H1 (cell line): ENCODE measurements at regions not wholly inside any gene's neighbourhood (a gene's known extent, or its start where the extent isn't known, plus 50 kb on each side); places are given as distances from the start of the nearest gene placed in this dataset.

Experiments
- CTCF ChIA-PET: fragments of 300-600 bp; sonication (Branson Sonifier 250); formaldehyde crosslinking; loops from one replicate; lab custom pipeline; 2021; ENCODE audit not compliant: partially characterized antibody; lab: Charles Lee
- POLR2A ChIA-PET: fragments of 300-600 bp; sonication (Branson Sonifier 250); formaldehyde crosslinking; loops from one replicate; lab custom pipeline; 2021; ENCODE audit warnings: inconsistent platforms; ENCODE audit not compliant: partially characterized antibody; lab: Charles Lee
- DNase-seq, 2 experiments: peaks; one replicate each; pipeline versions ENCODE4 v3.0.0 to v3.0.0-alpha.2; 2010 to 2022; ENCODE audit warnings: low spot score in 2 of 2, low read depth in 1 of 2, mixed read lengths in 1 of 2
- FAIRE-seq: peaks from 2 replicates; lab custom pipeline; 2011; peaks lifted over from hg19 to GRCh38; lab: Jason Lieb, UNC
- H2AFZ ChIP-seq: 2 replicates; pipeline ENCODE4 v1.8.1; 2012; ENCODE audit warnings: low read length, inconsistent platforms
- H2AK5ac ChIP-seq: 2 replicates; pipeline ENCODE4 v1.6.1; 2013; ENCODE audit warnings: low read depth, low read length
- H2BK120ac ChIP-seq: replicated peaks from 2 replicates; pipeline ENCODE3; 2013; ENCODE audit warnings: low read depth, low read length, inconsistent platforms
- H2BK12ac ChIP-seq: 2 replicates; pipeline ENCODE4 v1.6.1; 2013; ENCODE audit warnings: low read depth, low read length
- H2BK15ac ChIP-seq: 2 replicates; pipeline ENCODE4 v1.6.1; 2013; ENCODE audit warnings: low read length
- H2BK20ac ChIP-seq: 2 replicates; pipeline ENCODE4 v1.6.1; 2013; ENCODE audit warnings: low read length
- H2BK5ac ChIP-seq: 2 replicates; pipeline ENCODE4 v1.6.1; 2013; ENCODE audit warnings: low read depth, low read length
- H3K14ac ChIP-seq: 2 replicates; pipeline ENCODE4 v1.6.1; 2013; ENCODE audit warnings: inconsistent platforms; ENCODE audit not compliant: insufficient read length
- H3K18ac ChIP-seq: 2 replicates; pipeline ENCODE4 v1.6.1; 2013; ENCODE audit warnings: low read length; ENCODE audit errors: extremely low read depth
- H3K23ac ChIP-seq: 2 replicates; pipeline ENCODE4 v1.6.1; 2013; ENCODE audit warnings: inconsistent platforms; ENCODE audit not compliant: insufficient read length
- H3K23me2 ChIP-seq: 2 replicates; pipeline ENCODE4 v1.6.1; 2013; ENCODE audit warnings: low read depth, low read length
- H3K27ac ChIP-seq: 2 replicates; pipeline ENCODE4 v1.6.1; 2011; ENCODE audit warnings: low read depth, low read length, inconsistent platforms
- H3K27me3 ChIP-seq, 4 experiments: replicated peaks in 1 of 4; 1 replicate in 1 of 4; 2 replicates in 3 of 4; pipeline versions ENCODE4 v1.6.1 to v1.8.1; 2011 to 2013; ENCODE audit warnings: low read length in 3 of 4, mild to moderate bottlenecking in 3 of 4, inconsistent platforms in 2 of 4, mixed read lengths in 2 of 4, moderate library complexity in 1 of 4; ENCODE audit not compliant: control insufficient read depth in 3 of 4, insufficient read depth in 3 of 4; ENCODE audit errors: extremely low read depth in 1 of 4
- H3K36me3 ChIP-seq, 4 experiments: 2 replicates each; pipeline versions ENCODE4 v1.6.1 to v1.8.1; 2011 to 2013; ENCODE audit warnings: mild to moderate bottlenecking in 4 of 4, low read length in 3 of 4, moderate library complexity in 2 of 4, control low read depth in 1 of 4, inconsistent platforms in 1 of 4; ENCODE audit not compliant: insufficient read depth in 4 of 4, control insufficient read depth in 2 of 4
- H3K4ac ChIP-seq: replicated peaks from 2 replicates; pipeline ENCODE3; 2013; ENCODE audit warnings: low read length, low read depth, mixed read lengths, inconsistent platforms; ENCODE audit not compliant: insufficient read length
- H3K4me1 ChIP-seq, 4 experiments: replicated peaks in 1 of 4; 1 replicate in 1 of 4; 2 replicates in 3 of 4; pipeline versions ENCODE4 v1.6.1 to v1.8.1; 2011 to 2013; ENCODE audit warnings: low read length in 3 of 4, inconsistent platforms in 2 of 4, mixed read lengths in 1 of 4; ENCODE audit not compliant: insufficient read depth in 4 of 4, control insufficient read depth in 3 of 4
- H3K4me2 ChIP-seq, 2 experiments: 2 replicates each; pipeline versions ENCODE4 v1.6.1 to v1.8.1; 2011 to 2013; ENCODE audit warnings: low read depth in 2 of 2, low read length in 2 of 2, control low read depth in 1 of 2, inconsistent platforms in 1 of 2, mild to moderate bottlenecking in 1 of 2; ENCODE audit not compliant: insufficient read depth in 1 of 2
- H3K4me3 ChIP-seq, 4 experiments: fragments of 200-600, 300-600 bp in 1 of 4; sonication (generic), shearing (Covaris generic), sonication (Bioruptor Twin) in 1 of 4; 2 replicates each; pipeline versions ENCODE4 v1.5.1 to v1.8.1; 2011 to 2016; ENCODE audit warnings: low read length in 4 of 4, low read depth in 3 of 4, control low read depth in 2 of 4, inconsistent platforms in 2 of 4, mild to moderate bottlenecking in 2 of 4, mixed read lengths in 1 of 4, moderate library complexity in 1 of 4; ENCODE audit not compliant: insufficient read depth in 2 of 4; ENCODE audit errors: extremely low read depth in 1 of 4
- H3K56ac ChIP-seq: replicated peaks from 2 replicates; pipeline ENCODE3; 2013; ENCODE audit warnings: low read depth, mild to moderate bottlenecking, mixed read lengths, low read length, inconsistent platforms; ENCODE audit not compliant: insufficient read length
- H3K79me1 ChIP-seq: 2 replicates; pipeline ENCODE4 v1.6.1; 2013; ENCODE audit warnings: low read depth, low read length, control low read depth
- H3K79me2 ChIP-seq, 2 experiments: 2 replicates each; pipeline versions ENCODE4 v1.6.1 to v1.8.1; 2012 to 2013; ENCODE audit warnings: low read length in 2 of 2, mild to moderate bottlenecking in 2 of 2, inconsistent platforms in 1 of 2; ENCODE audit not compliant: insufficient read depth in 2 of 2, control insufficient read depth in 1 of 2
- H3K9ac ChIP-seq, 4 experiments: replicated peaks in 1 of 4; 1 replicate in 1 of 4; 2 replicates in 3 of 4; pipeline versions ENCODE4 v1.6.1 to v1.8.1; 2011 to 2013; ENCODE audit warnings: low read depth in 3 of 4, low read length in 3 of 4, control low read depth in 2 of 4, mild to moderate bottlenecking in 2 of 4, moderate library complexity in 2 of 4, inconsistent platforms in 1 of 4; ENCODE audit errors: extremely low read depth in 1 of 4
- H3K9me3 ChIP-seq, 2 experiments: 2 replicates each; pipeline versions ENCODE4 v1.6.1 to v1.8.1; 2012 to 2013; ENCODE audit warnings: mild to moderate bottlenecking in 2 of 2, moderate library complexity in 2 of 2, control low read depth in 1 of 2, inconsistent platforms in 1 of 2, low read depth in 1 of 2, low read length in 1 of 2, mixed read lengths in 1 of 2; ENCODE audit not compliant: insufficient read depth in 2 of 2
- H4K20me1 ChIP-seq, 2 experiments: replicated peaks in 1 of 2; 2 replicates each; pipeline versions ENCODE3 to v1.8.1; 2011 to 2013; ENCODE audit warnings: inconsistent platforms in 2 of 2, low read length in 2 of 2, mild to moderate bottlenecking in 1 of 2; ENCODE audit not compliant: insufficient read depth in 2 of 2, control insufficient read depth in 1 of 2
- H4K5ac ChIP-seq: 2 replicates; pipeline ENCODE4 v1.6.1; 2013; ENCODE audit warnings: low read length, low read depth, mixed read lengths, inconsistent platforms; ENCODE audit not compliant: insufficient read length
- H4K8ac ChIP-seq: 2 replicates; pipeline ENCODE4 v1.8.0; 2013; ENCODE audit warnings: mild to moderate bottlenecking, moderate library complexity, low read length, inconsistent platforms; ENCODE audit not compliant: insufficient read depth; ENCODE audit errors: extremely low read depth
- H4K91ac ChIP-seq: replicated peaks from 2 replicates; pipeline ENCODE3; 2013; ENCODE audit warnings: low read length, mixed read lengths, inconsistent platforms; ENCODE audit not compliant: insufficient read length
- GTF2F1 ChIP-seq: IDR thresholded peaks from 2 replicates; pipeline ENCODE4 v1.6.1; 2012; ENCODE audit warnings: low read depth, low read length, improper control_type of control experiment, borderline replicate concordance
- RBBP5 ChIP-seq: IDR thresholded peaks from 2 replicates; pipeline ENCODE4 v1.7.1; 2012; ENCODE audit warnings: low read depth, mild to moderate bottlenecking, inconsistent platforms, low read length, moderate library complexity, borderline replicate concordance
- RXRA ChIP-seq: IDR thresholded peaks from 2 replicates; pipeline ENCODE4 v1.6.1; 2011; ENCODE audit warnings: low read depth, mild to moderate bottlenecking, low read length, moderate library complexity; ENCODE audit not compliant: insufficient read depth
- SIX5 ChIP-seq: IDR thresholded peaks from 2 replicates; pipeline ENCODE4 v1.6.1; 2011; ENCODE audit warnings: mild to moderate bottlenecking, low read depth, low read length
- TBP ChIP-seq: IDR thresholded peaks from 2 replicates; pipeline ENCODE4 v1.6.1; 2011; ENCODE audit warnings: low read depth, low read length, improper control_type of control experiment
- USF2 ChIP-seq: IDR thresholded peaks from 2 replicates; pipeline ENCODE4 v1.6.1; 2011; ENCODE audit warnings: low read length, improper control_type of control experiment
- WGBS, 2 experiments: shearing (Covaris generic) in 1 of 2; methylation state at CpG; one replicate each; pipeline versions ENCODE4 v1.1.6 to v1.1.7; 2013 to 2015; ENCODE audit warnings: low lambda C conversion rate in 2 of 2, mixed read lengths in 2 of 2, inconsistent platforms in 1 of 2, low coverage in 1 of 2, missing lambda C conversion rate in 1 of 2; ENCODE audit not compliant: insufficient replicate concordance in 2 of 2, insufficient coverage in 1 of 2, insufficient read length in 1 of 2; ENCODE audit errors: extremely low coverage in 1 of 2, missing lambda C conversion rate in 1 of 2; 5-methylcytosine and 5-hydroxymethylcytosine counted together

- TF ChIP-seq SIX5 = no peak
- TF ChIP-seq RBBP5 = no peak
- TF ChIP-seq USF2 = no peak
- no peak for TF ChIP-seq GTF2F1
- no peak for TF ChIP-seq TBP
- no peak for TF ChIP-seq RXRA
- no peak for FAIRE-seq
- H2BK12ac ChIP-seq = no peak overlapping the region
- no peaks in the 10 kb centered on the region for H3K79me1 ChIP-seq
- H3K4me2 ChIP-seq = no peak overlapping the region
- POLR2A ChIA-PET = interaction anchor here (0.6 kb wide), 1 partner anchor 24 kb away, joined by 3 read pairs; no protein-coding TSS in a partner anchor
- no peaks in the 10 kb centered on the region for H3K27me3 ChIP-seq
- whole genome bisulfite sequencing, 2 experiments = 96% methylated on average over 8 of the region's 8 CpGs; no CpG with 5 or more reads in 1 of the 2 experiments
- H3K18ac ChIP-seq = no peak overlapping the region
- H3K14ac ChIP-seq = no peak overlapping the region
- no peaks in the 10 kb centered on the region for H4K20me1 ChIP-seq
- no peak overlapping the region for H2BK20ac ChIP-seq
- no peak overlapping the region for H2BK5ac ChIP-seq
- no peak overlapping the region for H3K27ac ChIP-seq
- CTCF ChIA-PET = interaction anchor here (0.7 to 1.0 kb wide), 2 partner anchors 12 to 47 kb away, joined by 3 read pairs; no protein-coding TSS in a partner anchor
- H3K23me2 ChIP-seq = no peaks in the 10 kb centered on the region
- peaks cover 7 to 15% of the 10 kb centered on the region in 2 experiments; a peak in 2 of 4 replicates for H3K9me3 ChIP-seq
- no peak for DNase-seq
- no peak overlapping the region for H3K4me3 ChIP-seq
- H4K91ac ChIP-seq = no peak overlapping the region
- H2BK15ac ChIP-seq = 0 out of 2 replicates have a peak overlapping the region, but pooled peaks have one; percentile 29
- H3K4ac ChIP-seq = no peak overlapping the region
- H3K56ac ChIP-seq = no peak overlapping the region
- no peak overlapping the region for H4K8ac ChIP-seq
- no peaks in the 10 kb centered on the region for H3K79me2 ChIP-seq
- H2BK120ac ChIP-seq = no peak overlapping the region
- H3K9ac ChIP-seq = no peak overlapping the region
- no peak overlapping the region for H3K23ac ChIP-seq
- H3K36me3 ChIP-seq = no peaks in the 10 kb centered on the region
- no peak overlapping the region for H4K5ac ChIP-seq
- H2AFZ ChIP-seq = no peak overlapping the region
- H3K4me1 ChIP-seq = no peaks in the 10 kb centered on the region
- H2AK5ac ChIP-seq = no peak overlapping the region
Observed at GRCh38 chr10:62658516-62658915, 146.0 kb upstream of the ADO start.
